SK-N-SH (cell line): ENCODE measurements at regions not wholly inside any gene's neighbourhood (a gene's known extent, or its start where the extent isn't known, plus 50 kb on each side); places are given as distances from the start of the nearest gene placed in this dataset.

Experiments used
- CHD2 ChIP-seq: fragments of 150-350 bp; IDR thresholded peaks from 2 replicates; pipeline ENCODE4 v1.6.1; 2018; ENCODE audit warnings: low read length; ENCODE audit not compliant: partially characterized antibody
- CTCF ChIP-seq: fragments of 200-600 bp; sonication (generic); IDR thresholded peaks from 2 replicates; pipeline ENCODE4 v1.6.1; 2017; ENCODE audit warnings: antibody characterized with exemption, mild to moderate bottlenecking, moderate library complexity
- EP300 ChIP-seq, 2 experiments: IDR thresholded peaks; 2 replicates each; pipeline versions ENCODE4 v1.4.0 to v1.6.1; 2012; ENCODE audit warnings: borderline replicate concordance in 1 of 2, low read depth in 1 of 2, low read length in 1 of 2
- EZH2phosphoT487 ChIP-seq: fragments of 200-600 bp; sonication (generic); IDR thresholded peaks from 2 replicates; pipeline ENCODE4 v1.6.1; 2017; ENCODE audit warnings: low read depth, mixed run types, mild to moderate bottlenecking, antibody characterized with exemption, moderate library complexity, borderline replicate concordance
- IRF3 ChIP-seq: fragments of 150-350 bp; IDR thresholded peaks from 2 replicates; pipeline ENCODE4 v1.6.1; 2016; ENCODE audit warnings: mild to moderate bottlenecking, low read depth, low read length
- MEF2A ChIP-seq: IDR thresholded peaks from 2 replicates; pipeline ENCODE4 v1.4.0; 2012; ENCODE audit warnings: low read depth, borderline replicate concordance
- POLR2AphosphoS5 ChIP-seq: IDR thresholded peaks from 2 replicates; pipeline ENCODE4 v1.6.1; 2012; ENCODE audit warnings: low read depth, low read length
- REST ChIP-seq: IDR thresholded peaks from 2 replicates; pipeline ENCODE4 v1.6.1; 2012; ENCODE audit warnings: mild to moderate bottlenecking, low read depth, low read length, moderate library complexity
- SMC3 ChIP-seq: IDR thresholded peaks from 2 replicates; pipeline ENCODE4 v1.6.1; 2012; ENCODE audit warnings: low read depth, low read length, improper control_type of control experiment
- USF2 ChIP-seq: fragments of 150-350 bp; IDR thresholded peaks from 2 replicates; pipeline ENCODE4 v1.6.1; 2017; ENCODE audit warnings: antibody characterized with exemption, low read length, low read depth, borderline replicate concordance

- TF ChIP-seq CTCF = no peak
- TF ChIP-seq USF2 = no peak
- no peak for TF ChIP-seq REST
- no peak for TF ChIP-seq IRF3
- TF ChIP-seq EP300 (IDR thresholded peaks at IDR 0.05; ENCODE audit: borderline replicate concordance in 1 of 2, low read depth in 1 of 2, low read length in 1 of 2) = no peak
- no peak for TF ChIP-seq EZH2phosphoT487
- no peak for TF ChIP-seq SMC3
- no peak for TF ChIP-seq POLR2AphosphoS5
- TF ChIP-seq CHD2 = no peak
- no peak for TF ChIP-seq MEF2A
Measured at GRCh38 chr2:150847578-150847977, 360.1 kb upstream of the RND3 start.
